Lower leg skin (tissue), 4 donors: ENCODE measurements at regions not wholly inside any gene's neighbourhood (a gene's known extent, or its start where the extent isn't known, plus 50 kb on each side); places are given as distances from the start of the nearest gene placed in this dataset.

ENCODE experiments used
- DNase-seq, 2 donors: peaks; one replicate each; pipeline ENCODE4 v3.0.0-alpha.2; 2019; ENCODE audit warnings: low spot score in 2 of 2
- H3K4me3 ChIP-seq: fragments of 200-600 bp; sonication (generic); 2 replicates; pipeline ENCODE4 v1.5.1; 2017; ENCODE audit warnings: mild to moderate bottlenecking, low read depth; ENCODE audit not compliant: poor library complexity, severe bottlenecking
- POLR2A ChIP-seq, 2 donors: fragments of 450-650 bp; IDR thresholded peaks; one replicate each; pipeline ENCODE4 v1.6.1; 2016 to 2017; ENCODE audit warnings: antibody characterized with exemption in 2 of 2, mild to moderate bottlenecking in 1 of 2, moderate library complexity in 1 of 2
- WGBS, 2 donors: methylation state at CpG; one replicate each; pipeline ENCODE4 v1.1.5; 2018; 5-methylcytosine and 5-hydroxymethylcytosine counted together
- intact Hi-C: fragments of 100-400 bp; cut with DNase I; formaldehyde crosslinking; loops from one replicate; pipeline ENCODE4 v1.15.0; 2023; ENCODE audit warnings: low total_unique reads
- TF ChIP-seq, protein P1 (sequence below), 3 donors: fragments of 450-650 bp; IDR thresholded peaks; one replicate each; pipeline ENCODE4 v1.5.1; 2016; ENCODE audit warnings: antibody characterized with exemption in 3 of 3, mild to moderate bottlenecking in 3 of 3, moderate library complexity in 2 of 3

DNA sequence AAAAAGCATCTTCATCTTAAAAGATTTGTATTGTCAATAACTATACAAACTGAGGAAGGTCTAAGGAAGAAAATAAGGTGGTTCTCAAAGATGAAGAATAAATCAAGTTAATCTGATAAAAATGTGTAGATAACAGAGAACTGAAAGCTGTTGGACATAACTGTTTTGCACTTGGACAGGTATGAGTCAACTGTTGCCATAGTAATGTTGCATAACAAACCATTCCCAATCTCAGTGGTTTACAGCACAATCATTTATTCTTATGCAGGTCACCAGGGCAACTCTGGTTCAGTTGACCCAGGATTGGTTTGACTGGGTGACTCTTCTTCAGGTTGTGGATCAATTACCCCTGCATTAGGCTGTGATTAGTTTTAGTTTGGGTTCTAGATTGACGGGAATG, 2197.7 kb downstream of the ARAP2 start:
- no peak for DNase-seq
- no peak overlapping the region for H3K4me3 ChIP-seq
- TF ChIP-seq, protein P1, sequence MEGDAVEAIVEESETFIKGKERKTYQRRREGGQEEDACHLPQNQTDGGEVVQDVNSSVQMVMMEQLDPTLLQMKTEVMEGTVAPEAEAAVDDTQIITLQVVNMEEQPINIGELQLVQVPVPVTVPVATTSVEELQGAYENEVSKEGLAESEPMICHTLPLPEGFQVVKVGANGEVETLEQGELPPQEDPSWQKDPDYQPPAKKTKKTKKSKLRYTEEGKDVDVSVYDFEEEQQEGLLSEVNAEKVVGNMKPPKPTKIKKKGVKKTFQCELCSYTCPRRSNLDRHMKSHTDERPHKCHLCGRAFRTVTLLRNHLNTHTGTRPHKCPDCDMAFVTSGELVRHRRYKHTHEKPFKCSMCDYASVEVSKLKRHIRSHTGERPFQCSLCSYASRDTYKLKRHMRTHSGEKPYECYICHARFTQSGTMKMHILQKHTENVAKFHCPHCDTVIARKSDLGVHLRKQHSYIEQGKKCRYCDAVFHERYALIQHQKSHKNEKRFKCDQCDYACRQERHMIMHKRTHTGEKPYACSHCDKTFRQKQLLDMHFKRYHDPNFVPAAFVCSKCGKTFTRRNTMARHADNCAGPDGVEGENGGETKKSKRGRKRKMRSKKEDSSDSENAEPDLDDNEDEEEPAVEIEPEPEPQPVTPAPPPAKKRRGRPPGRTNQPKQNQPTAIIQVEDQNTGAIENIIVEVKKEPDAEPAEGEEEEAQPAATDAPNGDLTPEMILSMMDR (IDR thresholded peaks at IDR 0.05), result no peak
- no peak for TF ChIP-seq POLR2A (IDR thresholded peaks at IDR 0.05)
- intact Hi-C loops, result no loop called here
- 92 to 93% methylated on average over 1 of the region's 1 CpG for WGBS, 2 donors

DNA sequence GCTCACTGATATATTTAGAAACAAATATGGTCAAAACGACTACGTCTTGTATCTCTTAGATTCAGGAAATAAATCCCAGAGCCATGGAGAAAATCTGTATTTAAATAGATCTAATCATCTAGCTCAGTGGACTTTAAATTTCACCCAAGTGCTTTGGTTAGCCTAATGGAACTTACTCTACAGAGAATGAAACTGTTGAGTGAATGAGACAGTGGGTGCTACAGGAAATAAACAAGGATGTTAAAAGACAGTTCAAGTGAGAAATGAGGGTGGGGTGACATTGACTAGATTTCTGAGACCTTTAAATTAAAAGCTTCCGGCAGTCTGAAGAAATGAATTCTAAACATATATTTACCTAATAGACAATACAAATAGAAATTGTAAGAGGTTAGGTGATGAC, 2197.0 kb downstream of the ARAP2 start:
- intact Hi-C loops, result no loop called here
- H3K4me3 ChIP-seq, result no peak overlapping the region
- WGBS, 2 donors, result 73 to 79% methylated on average over 3 of the region's 3 CpGs
- TF ChIP-seq POLR2A (IDR thresholded peaks at IDR 0.05), result no peak
- TF ChIP-seq, protein P1 (IDR thresholded peaks at IDR 0.05), result no peak
- DNase-seq, result no peak

DNA sequence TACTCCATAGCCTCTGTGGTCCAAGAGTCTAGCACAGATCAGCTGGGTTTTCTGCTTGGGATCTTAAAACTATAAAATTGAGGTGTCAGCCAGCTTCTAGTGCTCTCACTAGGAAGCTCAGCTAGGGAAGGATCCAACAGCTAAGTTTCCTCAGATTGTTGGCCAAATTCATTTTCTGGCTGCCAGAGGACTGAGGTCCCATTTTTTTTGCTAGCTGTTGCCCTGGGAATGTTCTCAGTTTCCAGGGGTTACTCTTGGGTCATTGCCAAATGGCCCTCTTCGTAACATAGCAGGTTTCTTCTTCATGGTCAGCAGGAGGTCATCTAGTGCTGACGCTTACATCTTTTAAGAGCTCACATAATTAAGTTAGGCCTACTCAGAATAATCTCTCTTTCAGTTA, 2178.2 kb downstream of the ARAP2 start:
- intact Hi-C loops, result no loop called here
- no peak overlapping the region for H3K4me3 ChIP-seq
- no peak for TF ChIP-seq POLR2A (IDR thresholded peaks at IDR 0.05)
- TF ChIP-seq, protein P1 (IDR thresholded peaks at IDR 0.05), result no peak
- no peak for DNase-seq
- 73 to 82% methylated on average over 2 of the region's 2 CpGs for WGBS, 2 donors

DNA sequence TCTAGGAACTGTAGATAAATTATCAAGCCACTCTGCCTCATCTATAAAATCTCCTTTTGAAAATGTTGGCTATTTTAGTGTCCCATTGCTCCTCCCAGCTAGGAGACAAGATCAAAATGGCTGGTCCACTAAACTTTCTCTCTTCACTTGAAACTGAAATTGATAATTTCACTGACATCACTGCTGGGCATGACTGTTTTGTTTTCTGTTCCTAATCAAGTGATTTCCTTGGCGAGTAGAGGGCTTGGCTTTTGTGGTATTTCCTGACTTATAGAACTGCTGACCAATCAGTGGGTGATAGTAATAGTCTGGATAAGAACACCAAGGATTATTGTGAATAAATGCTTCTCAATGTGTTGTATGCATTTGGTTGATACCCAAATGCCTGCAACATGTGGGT, 2152.9 kb downstream of the ARAP2 start:
- no peak overlapping the region for H3K4me3 ChIP-seq
- DNase-seq, result no peak
- WGBS, 2 donors, result 76 to 78% methylated on average over 1 of the region's 1 CpG
- no peak for TF ChIP-seq POLR2A (IDR thresholded peaks at IDR 0.05)
- TF ChIP-seq, protein P1 (IDR thresholded peaks at IDR 0.05), result no peak
- intact Hi-C loops, result no loop called here

DNA sequence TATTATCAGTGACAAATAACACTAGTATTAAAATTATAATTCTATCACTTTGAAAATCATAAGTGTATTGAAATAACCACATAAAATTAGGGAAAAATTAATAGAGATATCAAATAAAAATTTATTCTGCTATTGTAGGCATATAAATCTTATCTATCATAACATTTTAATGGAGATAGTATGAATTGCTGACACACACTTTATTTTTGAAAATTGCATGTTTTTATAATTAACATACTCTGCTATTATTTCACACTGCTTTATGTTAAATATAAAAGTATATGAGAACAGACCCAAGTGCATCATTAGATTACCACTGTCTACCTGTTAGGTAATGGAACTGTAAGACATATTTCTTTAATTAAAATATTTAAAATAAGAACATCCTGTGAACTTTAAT, 2150.2 kb downstream of the ARAP2 start:
- TF ChIP-seq POLR2A (IDR thresholded peaks at IDR 0.05), result no peak
- TF ChIP-seq, protein P1 (IDR thresholded peaks at IDR 0.05), result no peak
- intact Hi-C loops, result no loop called here
- no peak overlapping the region for H3K4me3 ChIP-seq
- no peak for DNase-seq

DNA sequence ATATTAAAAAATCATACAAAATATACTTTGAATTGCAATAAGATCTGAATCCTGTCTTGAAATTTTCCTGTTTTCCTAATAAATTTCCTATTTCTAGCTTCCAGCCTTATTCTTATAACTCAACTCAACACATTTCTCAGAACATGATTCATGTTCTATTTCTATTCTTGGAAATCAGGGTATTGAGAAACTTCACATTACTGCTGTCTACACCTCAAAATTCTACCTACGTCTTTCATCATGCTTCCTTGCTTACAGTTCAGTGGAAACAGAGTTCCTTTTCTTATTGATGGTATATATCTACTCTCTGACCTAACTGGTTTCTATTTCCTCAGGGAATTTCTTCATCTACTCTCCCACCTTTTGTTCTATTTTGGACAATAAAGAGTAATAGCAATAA, 2139.0 kb downstream of the ARAP2 start:
- no peak for TF ChIP-seq POLR2A (IDR thresholded peaks at IDR 0.05)
- TF ChIP-seq, protein P1 (IDR thresholded peaks at IDR 0.05), result no peak
- DNase-seq, result no peak
- 75 to 80% methylated on average over 1 of the region's 1 CpG for WGBS, 2 donors
- H3K4me3 ChIP-seq, result no peak overlapping the region
- intact Hi-C loops, result no loop called here
